Mesothelial cell of epicardium (in vitro differentiated cells): ENCODE measurements at regions not wholly inside any gene's neighbourhood (a gene's known extent, or its start where the extent isn't known, plus 50 kb on each side); places are given as distances from the start of the nearest gene placed in this dataset.

Experiments
- DNase-seq, 2 experiments: peaks; one replicate each; pipeline ENCODE4 v3.0.0; 2021; ENCODE audit warnings: low spot score in 2 of 2; ENCODE audit not compliant: unreplicated experiment in 2 of 2
- H3K27ac Mint-ChIP-seq: 2 replicates; pipeline ENCODE4 v1.8.0; 2021; ENCODE audit warnings: mixed read lengths
- H3K27me3 Mint-ChIP-seq: 2 replicates; pipeline ENCODE4 v1.8.0; 2021; ENCODE audit warnings: low read depth, mixed read lengths
- H3K36me3 Mint-ChIP-seq: 2 replicates; pipeline ENCODE4 v1.8.0; 2021; ENCODE audit warnings: mixed read lengths
- H3K4me1 Mint-ChIP-seq: 2 replicates; pipeline ENCODE4 v1.8.0; 2021; ENCODE audit warnings: mixed read lengths
- H3K4me3 Mint-ChIP-seq: 2 replicates; pipeline ENCODE4 v1.8.0; 2021; ENCODE audit warnings: mild to moderate bottlenecking, moderate library complexity, mixed read lengths
- H3K9me3 Mint-ChIP-seq: 2 replicates; pipeline ENCODE4 v1.8.0; 2021; ENCODE audit warnings: mixed read lengths
- TF ChIP-seq, protein P1 (sequence below): fragments of 200-600 bp; sonication (generic); IDR thresholded peaks from one replicate; pipeline ENCODE4 v1.5.0; 2021; ENCODE audit warnings: antibody characterized with exemption; ENCODE audit not compliant: unreplicated experiment

GRCh38 chr14:98754343-98755020 lies 517.5 kb downstream of the BCL11B start:
- H3K4me3 Mint-ChIP-seq = no peak overlapping the region
- H3K27me3 Mint-ChIP-seq = peaks cover 13% of the 10 kb centered on the region
- no peak overlapping the region for H3K27ac Mint-ChIP-seq
- no peaks in the 10 kb centered on the region for H3K36me3 Mint-ChIP-seq
- no peaks in the 10 kb centered on the region for H3K4me1 Mint-ChIP-seq
- no peak for DNase-seq
- H3K9me3 Mint-ChIP-seq = peaks cover 18% of the 10 kb centered on the region
- TF ChIP-seq, protein P1, sequence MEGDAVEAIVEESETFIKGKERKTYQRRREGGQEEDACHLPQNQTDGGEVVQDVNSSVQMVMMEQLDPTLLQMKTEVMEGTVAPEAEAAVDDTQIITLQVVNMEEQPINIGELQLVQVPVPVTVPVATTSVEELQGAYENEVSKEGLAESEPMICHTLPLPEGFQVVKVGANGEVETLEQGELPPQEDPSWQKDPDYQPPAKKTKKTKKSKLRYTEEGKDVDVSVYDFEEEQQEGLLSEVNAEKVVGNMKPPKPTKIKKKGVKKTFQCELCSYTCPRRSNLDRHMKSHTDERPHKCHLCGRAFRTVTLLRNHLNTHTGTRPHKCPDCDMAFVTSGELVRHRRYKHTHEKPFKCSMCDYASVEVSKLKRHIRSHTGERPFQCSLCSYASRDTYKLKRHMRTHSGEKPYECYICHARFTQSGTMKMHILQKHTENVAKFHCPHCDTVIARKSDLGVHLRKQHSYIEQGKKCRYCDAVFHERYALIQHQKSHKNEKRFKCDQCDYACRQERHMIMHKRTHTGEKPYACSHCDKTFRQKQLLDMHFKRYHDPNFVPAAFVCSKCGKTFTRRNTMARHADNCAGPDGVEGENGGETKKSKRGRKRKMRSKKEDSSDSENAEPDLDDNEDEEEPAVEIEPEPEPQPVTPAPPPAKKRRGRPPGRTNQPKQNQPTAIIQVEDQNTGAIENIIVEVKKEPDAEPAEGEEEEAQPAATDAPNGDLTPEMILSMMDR = no peak

GRCh38 chr14:98756749-98757148 lies 515.2 kb downstream of the BCL11B start:
- no peak overlapping the region for H3K4me3 Mint-ChIP-seq
- H3K27ac Mint-ChIP-seq = no peak overlapping the region
- no peak for DNase-seq
- H3K9me3 Mint-ChIP-seq = peaks cover 22% of the 10 kb centered on the region
- H3K4me1 Mint-ChIP-seq = no peaks in the 10 kb centered on the region
- peaks cover 2% of the 10 kb centered on the region for H3K27me3 Mint-ChIP-seq
- TF ChIP-seq, protein P1 = no peak
- no peaks in the 10 kb centered on the region for H3K36me3 Mint-ChIP-seq

DNA sequence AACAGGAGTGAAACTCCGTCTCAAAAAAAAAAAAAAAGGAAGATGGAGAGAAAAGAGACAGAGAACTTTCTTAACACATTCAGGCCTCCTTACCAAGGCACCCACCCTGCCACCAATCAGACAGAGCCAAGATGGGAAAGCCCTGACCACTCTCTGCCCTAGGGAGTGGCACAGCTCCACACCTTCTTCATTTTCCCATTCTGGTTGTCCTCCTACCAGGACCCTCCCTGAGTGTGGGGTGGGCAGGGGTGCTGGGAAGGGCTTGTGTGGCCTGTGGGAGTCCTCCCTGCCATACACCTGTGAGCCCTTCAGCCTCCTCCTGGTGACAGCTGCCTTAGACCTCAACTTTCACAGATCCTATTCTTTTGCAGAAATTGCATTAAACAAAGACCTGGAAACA lies 513.6 kb downstream of the BCL11B start:
- Mint-ChIP-seq H3K4me3 (no peak overlapping the region), H3K36me3 (no peaks in the 10 kb centered on the region), H3K27me3 (no peaks in the 10 kb centered on the region), H3K4me1 (no peaks in the 10 kb centered on the region), H3K27ac (no peak overlapping the region), H3K9me3 (peaks cover 35% of the 10 kb centered on the region)
- no peak for DNase-seq
- TF ChIP-seq, protein P1 = no peak

DNA sequence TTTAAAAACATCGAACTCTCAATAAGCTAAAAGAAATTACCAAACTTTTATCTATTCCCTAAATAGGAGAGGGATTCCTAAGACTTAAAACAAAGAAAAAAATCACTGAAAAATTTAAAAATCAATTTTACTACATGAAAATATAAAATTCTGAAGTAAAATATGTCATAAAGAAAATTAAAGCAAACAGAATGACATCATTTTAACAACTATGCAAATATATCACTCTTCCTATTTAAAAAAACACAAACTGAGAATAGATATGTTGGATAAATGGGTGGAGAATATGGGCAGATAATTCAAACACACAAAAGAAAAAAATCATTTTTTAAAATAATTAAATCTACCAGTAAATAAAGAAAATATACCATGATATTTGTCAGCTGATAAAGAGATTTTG lies 510.0 kb downstream of the BCL11B start:
- no peaks in the 10 kb centered on the region for H3K27me3 Mint-ChIP-seq
- peaks cover 2% of the 10 kb centered on the region for H3K36me3 Mint-ChIP-seq
- H3K4me1 Mint-ChIP-seq = no peaks in the 10 kb centered on the region
- H3K4me3 Mint-ChIP-seq = no peak overlapping the region
- TF ChIP-seq, protein P1 = no peak
- H3K27ac Mint-ChIP-seq = no peak overlapping the region
- no peak for DNase-seq
- peaks cover 22% of the 10 kb centered on the region for H3K9me3 Mint-ChIP-seq

DNA sequence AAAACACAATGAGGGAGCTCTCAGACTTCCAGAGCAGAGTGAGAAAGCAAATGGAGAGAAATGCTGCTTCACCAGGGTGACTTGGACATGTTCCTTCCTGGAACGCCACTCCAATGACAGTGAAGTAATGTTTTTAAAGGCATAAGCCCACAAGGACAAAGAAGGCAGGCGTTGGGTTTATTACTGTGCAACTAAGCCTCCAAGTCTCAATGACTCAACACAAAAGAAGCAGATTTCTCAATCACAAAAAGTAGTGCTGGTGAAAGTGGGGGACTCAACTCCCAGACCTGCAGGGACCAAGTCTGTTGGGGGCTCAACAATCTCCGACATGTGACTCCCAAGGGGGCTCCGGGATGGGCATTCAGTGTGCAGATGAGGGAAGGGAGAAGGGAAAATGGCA lies 505.2 kb downstream of the BCL11B start:
- TF ChIP-seq, protein P1 = no peak
- peaks cover 18% of the 10 kb centered on the region for H3K9me3 Mint-ChIP-seq
- no peaks in the 10 kb centered on the region for H3K27me3 Mint-ChIP-seq
- no peak overlapping the region for H3K4me3 Mint-ChIP-seq
- peaks cover 2% of the 10 kb centered on the region for H3K36me3 Mint-ChIP-seq
- no peak for DNase-seq
- H3K4me1 Mint-ChIP-seq = peaks cover 2% of the 10 kb centered on the region
- H3K27ac Mint-ChIP-seq = no peak overlapping the region
